Fibroblast of lung (primary cell): ENCODE measurements at regions not wholly inside any gene's neighbourhood (a gene's known extent, or its start where the extent isn't known, plus 50 kb on each side); places are given as distances from the start of the nearest gene placed in this dataset.
A peak's percentile ranks its signal among the peaks of the same experiment; 100 is the strongest.

ENCODE experiments used
- DNase-seq, 2 donors: peaks; one replicate each; pipeline versions ENCODE4 v3.0.0 to v3.0.0-alpha.2; 2010; ENCODE audit warnings: low read depth in 2 of 2
- H2AFZ ChIP-seq: 2 replicates; pipeline ENCODE4 v1.5.1; 2012; ENCODE audit warnings: low read length, control low read depth, inconsistent platforms
- H3K27ac ChIP-seq: 2 replicates; pipeline ENCODE4 v1.5.1; 2011; ENCODE audit warnings: low read length, control low read depth; ENCODE audit not compliant: insufficient read depth
- H3K27me3 ChIP-seq: 2 replicates; pipeline ENCODE4 v1.5.1; 2011; ENCODE audit warnings: mild to moderate bottlenecking, low read length; ENCODE audit not compliant: control insufficient read depth, insufficient read depth
- H3K36me3 ChIP-seq: 2 replicates; pipeline ENCODE4 v1.5.1; 2011; ENCODE audit warnings: low read length; ENCODE audit not compliant: control insufficient read depth, insufficient read depth
- H3K4me1 ChIP-seq: 2 replicates; pipeline ENCODE4 v1.5.1; 2011; ENCODE audit warnings: low read length; ENCODE audit not compliant: control insufficient read depth, insufficient read depth; ENCODE audit errors: extremely low read depth
- H3K4me2 ChIP-seq: 2 replicates; pipeline ENCODE4 v1.5.1; 2011; ENCODE audit warnings: low read length, control low read depth; ENCODE audit not compliant: insufficient read depth; ENCODE audit errors: extremely low read depth
- H3K4me3 ChIP-seq, 4 experiments: fragments of 200-600 bp in 1 of 4; sonication (generic) in 1 of 4; replicated peaks in 1 of 4; 2 replicates each; pipeline ENCODE4 v1.5.1; 2011 to 2016; ENCODE audit warnings: low read length in 4 of 4, low read depth in 3 of 4, mild to moderate bottlenecking in 3 of 4, control low read depth in 2 of 4, inconsistent platforms in 1 of 4, mixed read lengths in 1 of 4; ENCODE audit not compliant: insufficient read depth in 1 of 4; ENCODE audit errors: control extremely low read depth in 1 of 4
- H3K79me2 ChIP-seq: 2 replicates; pipeline ENCODE4 v1.5.1; 2012; ENCODE audit warnings: mild to moderate bottlenecking, low read length, inconsistent platforms; ENCODE audit not compliant: control insufficient read depth, insufficient read depth
- H3K9ac ChIP-seq: 2 replicates; pipeline ENCODE4 v1.5.1; 2011; ENCODE audit warnings: mild to moderate bottlenecking, low read length, control low read depth; ENCODE audit not compliant: insufficient read depth
- H3K9me3 ChIP-seq: 2 replicates; pipeline ENCODE4 v1.5.1; 2012; ENCODE audit warnings: low read depth, low read length; ENCODE audit not compliant: control insufficient read depth, insufficient read depth
- H4K20me1 ChIP-seq: 2 replicates; pipeline ENCODE4 v1.5.1; 2011; ENCODE audit warnings: low read length; ENCODE audit not compliant: control insufficient read depth, insufficient read depth; ENCODE audit errors: extremely low read depth
- CTCF ChIP-seq, 2 donors: IDR thresholded peaks in 1 of 2; conservative IDR thresholded peaks in 1 of 2; 1 replicate in 1 of 2; 2 replicates in 1 of 2; pipeline ENCODE4 v1.5.1; 2011 to 2012; ENCODE audit warnings: low read length in 2 of 2, control low read depth in 1 of 2, inconsistent platforms in 1 of 2, low read depth in 1 of 2, mild to moderate bottlenecking in 1 of 2
- EZH2 ChIP-seq: IDR thresholded peaks from 2 replicates; pipeline ENCODE4 v1.5.1; 2012; ENCODE audit warnings: low read length, control low read depth, mild to moderate bottlenecking; ENCODE audit errors: missing control alignments

- Histone ChIP-seq H3K4me1 (no peaks in the 10 kb centered on the region), H3K27ac (no peak overlapping the region), H3K9ac (no peak overlapping the region), H2AFZ (no peak overlapping the region), H3K36me3 (no peaks in the 10 kb centered on the region), H3K4me3 (no peak overlapping the region), H3K27me3 (no peaks in the 10 kb centered on the region), H3K79me2 (no peaks in the 10 kb centered on the region), H3K4me2 (no peak overlapping the region), H4K20me1 (no peaks in the 10 kb centered on the region), H3K9me3 (no peaks in the 10 kb centered on the region)
- no peak for DNase-seq
- TF ChIP-seq EZH2 (no peak), CTCF (conservative IDR thresholded peaks at IDR 0.05 in 1 of 2, IDR thresholded peaks at IDR 0.05 in 1 of 2; ENCODE audit: low read depth in 1 of 2, low read length in 2 of 2) (no peak)
Measured at GRCh38 chr18:24810561-24811305, 350.3 kb downstream of the HRH4 start.

- no peak for TF ChIP-seq CTCF (conservative IDR thresholded peaks at IDR 0.05 in 1 of 2, IDR thresholded peaks at IDR 0.05 in 1 of 2; ENCODE audit: low read depth in 1 of 2, low read length in 2 of 2)
- no peak for TF ChIP-seq EZH2
- H3K4me3 ChIP-seq: no peak overlapping the region
- no peaks in the 10 kb centered on the region for H3K36me3 ChIP-seq
- H3K27ac ChIP-seq: no peak overlapping the region
- H3K9me3 ChIP-seq: no peaks in the 10 kb centered on the region
- no peak for DNase-seq
- H3K4me1 ChIP-seq: no peaks in the 10 kb centered on the region
- H3K4me2 ChIP-seq: peak overlapping the region; percentile 13
- H2AFZ ChIP-seq: no peak overlapping the region
- no peak overlapping the region for H3K9ac ChIP-seq
- H3K27me3 ChIP-seq: no peaks in the 10 kb centered on the region
- H4K20me1 ChIP-seq: no peaks in the 10 kb centered on the region
- H3K79me2 ChIP-seq: no peaks in the 10 kb centered on the region
Measured at GRCh38 chr18:24811950-24812681, 351.7 kb downstream of the HRH4 start.

GRCh38 chr18:24814521-24814920, 354.1 kb downstream of the HRH4 start:
- H3K4me3 ChIP-seq: no peak overlapping the region
- no peak overlapping the region for H3K27ac ChIP-seq
- TF ChIP-seq CTCF (conservative IDR thresholded peaks at IDR 0.05 in 1 of 2, IDR thresholded peaks at IDR 0.05 in 1 of 2; ENCODE audit: low read depth in 1 of 2, low read length in 2 of 2) (no peak), EZH2 (no peak)
- H3K36me3 ChIP-seq: no peaks in the 10 kb centered on the region
- no peaks in the 10 kb centered on the region for H3K79me2 ChIP-seq
- H2AFZ ChIP-seq: no peak overlapping the region
- no peak for DNase-seq
- no peak overlapping the region for H3K9ac ChIP-seq
- no peak overlapping the region for H3K4me2 ChIP-seq
- H3K27me3 ChIP-seq: peaks cover 1% of the 10 kb centered on the region
- H3K9me3 ChIP-seq: no peaks in the 10 kb centered on the region
- no peaks in the 10 kb centered on the region for H3K4me1 ChIP-seq
- H4K20me1 ChIP-seq: no peaks in the 10 kb centered on the region
